ENCODE measurements at regions not wholly inside any gene's neighbourhood (a gene's known extent, or its start where the extent isn't known, plus 50 kb on each side); places are given as distances from the start of the nearest gene placed in this dataset.

- no peak overlapping the region for H3K27ac ChIP-seq
- H3K4me1 ChIP-seq: no peaks in the 10 kb centered on the region
- no peak overlapping the region for H3K4me3 ChIP-seq
- H3K27me3 ChIP-seq: no peaks in the 10 kb centered on the region
- no peak for DNase-seq
- TF ChIP-seq, protein P1, sequence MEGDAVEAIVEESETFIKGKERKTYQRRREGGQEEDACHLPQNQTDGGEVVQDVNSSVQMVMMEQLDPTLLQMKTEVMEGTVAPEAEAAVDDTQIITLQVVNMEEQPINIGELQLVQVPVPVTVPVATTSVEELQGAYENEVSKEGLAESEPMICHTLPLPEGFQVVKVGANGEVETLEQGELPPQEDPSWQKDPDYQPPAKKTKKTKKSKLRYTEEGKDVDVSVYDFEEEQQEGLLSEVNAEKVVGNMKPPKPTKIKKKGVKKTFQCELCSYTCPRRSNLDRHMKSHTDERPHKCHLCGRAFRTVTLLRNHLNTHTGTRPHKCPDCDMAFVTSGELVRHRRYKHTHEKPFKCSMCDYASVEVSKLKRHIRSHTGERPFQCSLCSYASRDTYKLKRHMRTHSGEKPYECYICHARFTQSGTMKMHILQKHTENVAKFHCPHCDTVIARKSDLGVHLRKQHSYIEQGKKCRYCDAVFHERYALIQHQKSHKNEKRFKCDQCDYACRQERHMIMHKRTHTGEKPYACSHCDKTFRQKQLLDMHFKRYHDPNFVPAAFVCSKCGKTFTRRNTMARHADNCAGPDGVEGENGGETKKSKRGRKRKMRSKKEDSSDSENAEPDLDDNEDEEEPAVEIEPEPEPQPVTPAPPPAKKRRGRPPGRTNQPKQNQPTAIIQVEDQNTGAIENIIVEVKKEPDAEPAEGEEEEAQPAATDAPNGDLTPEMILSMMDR (IDR thresholded peaks at IDR 0.05): no peak
- H3K36me3 ChIP-seq: no peaks in the 10 kb centered on the region
- ATAC-seq: no peak
- no peak for FAIRE-seq
- no peaks in the 10 kb centered on the region for H3K9me3 ChIP-seq
- WGBS, 2 donors: 72 to 78% methylated on average over 7 of the region's 7 CpGs
- intact Hi-C loops (cut with DNase I): no loop called here
Observed at GRCh38 chr10:4194231-4194630, 409.2 kb upstream of the KLF6 start.

DNA sequence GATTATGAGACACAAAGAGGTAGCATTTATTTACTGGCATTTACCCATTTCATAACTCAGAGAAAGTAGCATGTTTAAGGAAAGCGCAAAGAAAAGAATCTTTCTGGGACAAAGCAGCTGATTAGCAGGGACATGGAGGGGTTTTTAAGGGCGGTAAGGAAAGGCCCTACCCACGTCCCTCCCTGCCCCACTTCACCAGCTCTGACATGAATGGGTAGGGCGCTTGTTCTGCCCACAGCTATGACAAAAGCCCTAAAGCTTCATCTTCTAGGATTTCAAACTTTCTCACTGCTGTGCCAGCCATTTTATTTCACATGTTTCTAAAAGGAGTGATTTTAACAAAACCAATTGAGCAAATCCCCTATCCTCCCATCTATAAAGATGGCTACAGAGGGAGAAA lies 406.9 kb upstream of the KLF6 start:
- Histone ChIP-seq H3K27ac (no peak overlapping the region), H3K4me3 (no peak overlapping the region), H3K36me3 (no peaks in the 10 kb centered on the region), H3K27me3 (no peaks in the 10 kb centered on the region), H3K9me3 (no peaks in the 10 kb centered on the region), H3K4me1 (no peaks in the 10 kb centered on the region)
- intact Hi-C loops (cut with DNase I): no loop called here
- TF ChIP-seq, protein P1 (IDR thresholded peaks at IDR 0.05): no peak
- no peak for ATAC-seq
- 67 to 85% methylated on average over 4 of the region's 4 CpGs for WGBS, 2 donors
- no peak for FAIRE-seq
- DNase-seq: no peak

GRCh38 chr10:4191354-4191753 lies 406.3 kb upstream of the KLF6 start:
- 67 to 74% methylated on average over 8 of the region's 8 CpGs for WGBS, 2 donors
- H3K4me1 ChIP-seq: no peaks in the 10 kb centered on the region
- no peak overlapping the region for H3K27ac ChIP-seq
- FAIRE-seq (no peak), ATAC-seq (no peak), DNase-seq (no peak)
- no peaks in the 10 kb centered on the region for H3K27me3 ChIP-seq
- no peak overlapping the region for H3K4me3 ChIP-seq
- TF ChIP-seq, protein P1 (IDR thresholded peaks at IDR 0.05): no peak
- intact Hi-C loops (cut with DNase I): no loop called here
- no peaks in the 10 kb centered on the region for H3K36me3 ChIP-seq
- H3K9me3 ChIP-seq: no peaks in the 10 kb centered on the region

GRCh38 chr10:4190876-4191275 lies 405.9 kb upstream of the KLF6 start:
- Histone ChIP-seq H3K27me3 (no peaks in the 10 kb centered on the region), H3K9me3 (no peaks in the 10 kb centered on the region), H3K27ac (no peak overlapping the region), H3K4me3 (no peak overlapping the region), H3K4me1 (no peaks in the 10 kb centered on the region), H3K36me3 (no peaks in the 10 kb centered on the region)
- ATAC-seq (no peak), FAIRE-seq (no peak), DNase-seq (no peak)
- TF ChIP-seq, protein P1 (IDR thresholded peaks at IDR 0.05): no peak
- 64 to 66% methylated on average over 4 of the region's 4 CpGs for WGBS, 2 donors
- intact Hi-C loops (cut with DNase I): no loop called here

GRCh38 chr10:4189281-4189680 lies 404.3 kb upstream of the KLF6 start:
- no peak overlapping the region for H3K27ac ChIP-seq
- no peak overlapping the region for H3K4me3 ChIP-seq
- DNase-seq: no peak
- H3K36me3 ChIP-seq: no peaks in the 10 kb centered on the region
- H3K9me3 ChIP-seq: no peaks in the 10 kb centered on the region
- no peak for ATAC-seq
- TF ChIP-seq, protein P1 (IDR thresholded peaks at IDR 0.05): no peak
- FAIRE-seq: no peak
- H3K4me1 ChIP-seq: no peaks in the 10 kb centered on the region
- no peaks in the 10 kb centered on the region for H3K27me3 ChIP-seq
- 79 to 84% methylated on average over 5 of the region's 5 CpGs for WGBS, 2 donors
- intact Hi-C loops (cut with DNase I): no loop called here

Measured in pancreas (tissue), 10 donors.